ENCODE measurements at regions not wholly inside any gene's neighbourhood (a gene's known extent, or its start where the extent isn't known, plus 50 kb on each side); places are given as distances from the start of the nearest gene placed in this dataset.

DNA sequence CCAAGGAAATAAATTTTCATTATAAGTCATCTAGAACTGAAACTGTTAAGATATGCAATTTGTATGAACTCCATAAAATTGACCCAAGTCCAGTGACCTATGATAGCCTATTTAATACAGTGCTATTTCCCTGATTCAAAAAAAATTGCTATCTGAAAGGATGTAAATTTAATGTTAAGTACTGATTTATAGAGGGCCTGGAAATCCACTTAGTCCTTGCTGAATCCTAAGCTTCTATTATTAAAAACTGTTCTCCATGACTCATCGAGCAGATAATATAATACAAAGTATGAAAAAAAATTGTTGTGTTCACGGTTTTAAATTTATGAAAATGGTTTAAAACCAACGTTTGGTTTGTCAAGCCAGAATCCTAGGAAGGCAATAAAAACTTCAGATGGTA, 704.8 kb upstream of the AADAT start:
- Histone ChIP-seq H3K9ac (replicated peaks in 1 of 4; ENCODE audit: extremely low read depth in 1 of 4, low read depth in 3 of 4, low read length in 3 of 4) (no peak overlapping the region), H3K79me1 (ENCODE audit: low read depth, low read length) (no peaks in the 10 kb centered on the region), H3K23ac (ENCODE audit: insufficient read length) (no peak overlapping the region), H3K4me2 (ENCODE audit: insufficient read depth in 1 of 2, low read depth in 2 of 2, low read length in 2 of 2) (no peak overlapping the region), H4K91ac (replicated peaks; ENCODE audit: insufficient read length, low read length) (no peak overlapping the region), H3K4ac (replicated peaks; ENCODE audit: insufficient read length, low read depth, low read length) (no peak overlapping the region), H2BK5ac (ENCODE audit: low read depth, low read length) (no peak overlapping the region), H3K9me3 (ENCODE audit: insufficient read depth in 2 of 2, low read depth in 1 of 2, low read length in 1 of 2) (no peaks in the 10 kb centered on the region), H3K79me2 (ENCODE audit: control insufficient read depth in 1 of 2, insufficient read depth in 2 of 2, low read length in 2 of 2) (no peaks in the 10 kb centered on the region), H2AFZ (ENCODE audit: low read length) (no peak overlapping the region), H4K20me1 (replicated peaks in 1 of 2; ENCODE audit: control insufficient read depth in 1 of 2, insufficient read depth in 2 of 2, low read length in 2 of 2) (no peaks in the 10 kb centered on the region), H3K56ac (replicated peaks; ENCODE audit: insufficient read length, low read depth, low read length) (no peak overlapping the region), H3K27ac (ENCODE audit: low read depth, low read length) (no peak overlapping the region), H3K4me3 (ENCODE audit: extremely low read depth in 1 of 4, insufficient read depth in 2 of 4, low read depth in 3 of 4, low read length in 4 of 4) (no peak overlapping the region), H2BK20ac (ENCODE audit: low read length) (no peak overlapping the region), H3K36me3 (ENCODE audit: control insufficient read depth in 2 of 4, insufficient read depth in 4 of 4, low read length in 3 of 4) (no peaks in the 10 kb centered on the region), H3K18ac (ENCODE audit: extremely low read depth, low read length) (no peak overlapping the region), H3K4me1 (replicated peaks in 1 of 4; ENCODE audit: control insufficient read depth in 3 of 4, insufficient read depth in 4 of 4, low read length in 3 of 4) (no peaks in the 10 kb centered on the region), H3K14ac (ENCODE audit: insufficient read length) (no peak overlapping the region), H2BK15ac (ENCODE audit: low read length) (no peak overlapping the region), H3K27me3 (replicated peaks in 1 of 4; ENCODE audit: control insufficient read depth in 3 of 4, extremely low read depth in 1 of 4, insufficient read depth in 3 of 4, low read length in 3 of 4) (no peaks in the 10 kb centered on the region; a peak in 1 of 7 replicates), H4K5ac (ENCODE audit: insufficient read length, low read depth, low read length) (no peak overlapping the region), H2BK12ac (ENCODE audit: low read depth, low read length) (no peak overlapping the region), H2AK5ac (ENCODE audit: low read depth, low read length) (no peak overlapping the region), H4K8ac (ENCODE audit: extremely low read depth, insufficient read depth, low read length) (no peak overlapping the region), H2BK120ac (replicated peaks; ENCODE audit: low read depth, low read length) (no peak overlapping the region), H3K23me2 (ENCODE audit: low read depth, low read length) (no peaks in the 10 kb centered on the region)
- ChIA-PET CTCF (ENCODE audit: partially characterized antibody) (no interaction called here), POLR2A (ENCODE audit: partially characterized antibody) (no interaction called here)
- no peak for TF ChIP-seq CTBP2 (IDR thresholded peaks at IDR 0.05; ENCODE audit: borderline replicate concordance, insufficient read depth, insufficient read length, low read length)
- no peak for TF ChIP-seq GABPA (IDR thresholded peaks at IDR 0.05; ENCODE audit: borderline replicate concordance, insufficient read depth, low read length)
- no peak for TF ChIP-seq POLR2A (IDR thresholded peaks at IDR 0.05; ENCODE audit: control extremely low read depth in 1 of 2, low read depth in 2 of 2, low read length in 2 of 2)
- WGBS, 2 experiments (ENCODE audit: extremely low coverage in 1 of 2, insufficient coverage in 1 of 2, insufficient read length in 1 of 2, insufficient replicate concordance in 2 of 2, low coverage in 1 of 2, low lambda C conversion rate in 2 of 2, missing lambda C conversion rate in 1 of 2) = 88% methylated on average over 3 of the region's 3 CpGs; no CpG with 5 or more reads in 1 of the 2 experiments
- no peak for FAIRE-seq
- no peak for DNase-seq (ENCODE audit: low read depth in 1 of 2, low spot score in 2 of 2)
